Right renal cortex interstitium (tissue), 3 donors: ENCODE measurements at regions not wholly inside any gene's neighbourhood (a gene's known extent, or its start where the extent isn't known, plus 50 kb on each side); places are given as distances from the start of the nearest gene placed in this dataset.

Experiments used
- DNase-seq, 3 donors: peaks; one replicate each; pipeline ENCODE4 v3.0.0-alpha.2; 2013; ENCODE audit warnings: low read depth in 3 of 3, low spot score in 2 of 3

DNA sequence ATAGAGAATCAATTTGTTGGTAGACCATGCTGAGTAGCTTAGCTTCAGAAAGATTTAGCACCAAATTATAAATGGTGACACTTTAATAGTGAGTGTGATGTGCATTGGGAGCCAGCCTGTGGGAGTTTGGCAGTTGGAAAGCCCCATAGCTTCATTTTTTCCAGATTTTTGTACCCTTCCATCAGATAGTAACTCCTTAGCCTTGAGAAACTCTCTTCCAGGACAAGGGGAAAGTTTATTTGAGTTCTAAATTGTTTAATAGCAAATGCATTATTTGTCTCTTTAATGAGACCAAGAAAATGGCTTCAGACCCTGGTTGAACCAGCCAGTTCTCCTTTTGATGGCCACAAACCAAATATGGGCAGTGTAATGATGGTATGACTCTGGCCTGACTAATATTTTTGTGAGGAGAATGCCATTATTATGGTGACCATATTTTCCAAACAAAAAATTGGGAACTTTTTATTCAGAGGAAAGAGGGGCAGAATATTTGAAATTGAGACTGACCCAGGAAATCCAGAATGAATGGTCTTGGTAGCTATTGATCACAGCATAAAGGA, 49.8 kb downstream of the PLCE1 start:
- no peak for DNase-seq

DNA sequence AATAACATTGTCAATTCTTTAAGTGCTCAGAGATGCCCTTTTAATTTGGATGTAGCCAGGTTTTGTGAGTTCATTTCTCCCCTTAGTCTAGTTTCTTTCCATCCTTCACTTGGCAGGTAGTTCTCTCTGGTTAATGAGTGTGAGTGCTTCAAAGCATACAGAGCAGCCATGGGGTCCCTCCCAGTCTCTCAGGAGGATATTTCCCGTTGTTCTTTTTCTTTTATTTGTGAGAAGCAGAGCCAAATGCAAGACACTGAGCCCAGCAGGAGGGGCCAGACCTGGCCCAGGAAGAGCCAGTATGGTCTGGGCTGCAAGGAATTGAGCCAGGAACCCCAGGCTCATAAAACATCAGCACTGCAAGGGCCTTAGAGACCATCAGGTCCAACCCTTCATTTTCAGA, 52.4 kb downstream of the PLCE1 start:
- DNase-seq: no peak

DNA sequence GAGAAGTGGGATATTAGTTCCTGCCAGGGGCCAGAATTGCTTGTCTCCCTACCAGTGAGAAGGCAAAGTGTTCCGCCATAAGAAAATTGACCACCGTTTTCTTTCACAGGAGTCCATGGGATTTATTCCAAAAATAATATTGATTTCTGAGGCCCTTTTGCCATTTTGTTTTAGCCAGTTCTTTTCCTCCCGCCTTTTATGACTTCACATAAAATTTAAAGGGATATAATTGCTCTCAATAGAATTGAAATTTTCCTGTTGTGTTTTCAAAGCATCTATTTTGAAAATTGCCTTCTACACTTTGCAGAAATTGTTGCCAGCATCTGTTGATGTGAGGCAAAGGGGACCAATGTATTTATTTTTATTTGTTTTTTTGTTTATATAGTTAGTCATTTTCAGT, 53.6 kb downstream of the PLCE1 start:
- no peak for DNase-seq

DNA sequence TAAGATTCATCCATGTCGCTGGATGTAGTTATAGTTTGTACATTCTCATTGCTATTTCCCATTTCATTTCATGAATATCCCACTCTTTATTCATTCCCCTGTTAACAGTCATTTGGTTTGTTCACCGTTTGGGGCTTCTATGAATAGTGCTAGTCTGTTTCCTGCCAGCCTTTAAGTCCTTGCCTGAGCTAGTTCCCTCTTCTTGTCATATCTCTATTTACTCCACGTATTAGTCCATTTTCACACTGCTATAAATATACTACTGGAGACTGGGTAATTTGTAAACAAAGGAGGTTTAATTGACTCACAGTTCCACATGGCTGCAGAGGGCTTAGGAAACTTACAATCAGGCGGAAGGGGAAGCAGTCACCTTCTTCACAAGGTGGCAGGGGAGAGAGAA, 56.2 kb downstream of the PLCE1 start:
- DNase-seq: no peak

DNA sequence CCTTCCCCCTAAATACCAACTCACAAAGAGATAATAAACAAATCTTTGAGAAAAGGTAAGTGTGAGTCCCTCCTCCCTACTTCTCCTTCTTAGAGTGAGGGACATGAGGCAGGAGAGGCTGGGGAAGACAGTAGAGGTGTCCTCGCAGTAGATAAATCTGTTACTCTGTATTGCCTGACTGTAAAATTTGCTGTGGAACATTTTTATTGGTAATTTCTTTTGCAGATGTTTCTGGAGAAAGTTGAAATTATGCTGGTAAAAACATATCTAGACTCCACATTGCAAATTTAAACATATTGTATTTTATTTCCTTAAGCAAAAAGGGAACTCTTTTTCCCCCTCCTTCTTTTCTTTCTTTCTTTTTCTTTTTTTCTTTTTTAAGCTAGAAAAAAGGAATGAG, 58.5 kb downstream of the PLCE1 start:
- no peak for DNase-seq

DNA sequence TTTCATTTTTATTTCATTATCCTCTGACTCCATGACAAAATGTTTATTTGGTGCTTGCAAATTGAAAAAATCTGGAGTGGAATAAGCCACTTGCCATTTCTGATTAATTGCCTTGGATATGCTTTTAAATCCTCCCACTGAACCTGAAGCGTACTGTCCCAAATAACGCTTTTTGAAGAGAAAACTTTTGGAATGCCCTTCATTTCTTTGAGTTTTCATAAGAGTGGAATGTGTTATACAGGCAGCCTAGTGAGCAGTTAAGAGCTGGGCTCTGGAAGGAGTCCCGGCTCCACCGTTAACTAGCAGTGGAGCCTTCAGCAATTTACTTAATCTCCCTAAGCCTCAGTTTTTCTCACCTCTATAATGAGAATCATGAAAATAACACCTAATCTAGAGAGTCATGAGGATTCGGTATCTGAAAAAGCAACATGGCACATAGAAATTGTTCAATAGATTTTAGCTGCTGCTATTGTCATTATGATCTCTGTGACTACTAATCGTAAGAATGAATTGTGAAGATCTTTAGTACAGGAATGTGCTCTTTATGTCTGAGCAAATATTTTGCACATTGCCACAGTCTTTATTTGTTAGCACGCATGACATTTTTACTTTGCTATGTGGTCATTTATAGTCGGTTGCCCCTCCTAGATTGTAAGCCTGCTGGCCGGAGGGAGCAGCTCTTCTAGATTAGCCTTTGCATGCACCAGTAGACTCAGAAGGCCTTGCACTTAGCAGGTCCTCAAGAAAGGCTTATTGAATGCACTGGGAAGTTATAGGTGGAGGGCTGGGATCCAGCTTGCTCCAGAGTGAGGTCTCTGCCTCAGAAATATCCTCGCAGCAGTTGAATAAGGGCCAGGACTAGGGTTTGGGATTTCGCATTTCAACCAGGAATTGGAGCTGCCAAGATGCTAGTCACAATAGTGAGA, 59.4 kb downstream of the PLCE1 start:
- DNase-seq: no peak

DNA sequence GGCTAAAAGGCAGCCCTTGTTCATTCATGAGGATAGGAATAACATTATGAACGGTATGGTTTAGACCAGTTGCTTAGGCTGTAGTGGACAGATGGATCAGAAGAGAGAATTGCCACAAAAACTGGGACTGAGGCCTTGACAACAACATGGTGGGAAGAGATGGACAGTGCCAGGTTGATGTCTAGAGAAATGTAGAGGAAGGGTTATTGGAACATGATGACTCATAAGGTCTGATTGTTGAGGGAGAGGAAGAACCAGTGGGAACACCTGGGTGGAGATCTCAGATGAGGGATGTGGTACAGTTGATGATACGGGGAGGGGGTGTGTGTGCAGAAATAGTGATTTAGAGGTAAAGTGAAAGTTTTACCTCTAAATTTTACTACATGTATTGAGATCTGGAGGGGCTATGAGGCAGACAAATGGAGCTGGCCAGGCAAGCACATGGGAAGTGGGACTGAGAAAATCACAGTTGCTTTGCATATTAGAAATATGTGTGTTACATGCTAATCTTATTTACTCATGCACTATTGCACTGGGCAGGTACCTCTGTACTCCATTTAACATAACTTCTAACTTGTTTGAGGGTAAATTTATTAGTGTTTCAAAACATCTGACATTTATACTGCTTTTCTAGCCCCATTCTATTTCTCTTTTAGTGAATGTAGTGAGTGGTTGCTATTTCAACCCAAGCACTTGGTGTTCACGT, 65.6 kb downstream of the PLCE1 start:
- no peak for DNase-seq

DNA sequence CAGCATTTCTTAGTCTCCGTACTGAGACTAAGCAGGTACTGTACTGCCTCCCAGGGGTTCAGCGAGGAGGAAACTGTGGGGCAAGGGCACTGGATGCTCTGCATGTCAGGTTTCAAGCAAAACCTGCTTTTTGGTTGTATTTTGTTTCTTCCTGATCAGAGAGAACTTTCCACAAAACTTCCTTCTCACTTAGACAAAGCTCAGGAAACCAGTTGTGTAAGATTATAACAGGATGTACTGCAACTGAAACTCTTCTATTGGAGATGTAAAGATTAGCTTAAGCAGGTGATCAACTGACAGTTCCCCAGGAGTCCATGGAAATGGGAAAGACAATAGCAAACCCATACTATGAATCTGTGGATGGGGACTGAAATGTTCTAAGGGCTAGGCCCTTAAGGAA, 67.3 kb downstream of the PLCE1 start:
- no peak for DNase-seq

DNA sequence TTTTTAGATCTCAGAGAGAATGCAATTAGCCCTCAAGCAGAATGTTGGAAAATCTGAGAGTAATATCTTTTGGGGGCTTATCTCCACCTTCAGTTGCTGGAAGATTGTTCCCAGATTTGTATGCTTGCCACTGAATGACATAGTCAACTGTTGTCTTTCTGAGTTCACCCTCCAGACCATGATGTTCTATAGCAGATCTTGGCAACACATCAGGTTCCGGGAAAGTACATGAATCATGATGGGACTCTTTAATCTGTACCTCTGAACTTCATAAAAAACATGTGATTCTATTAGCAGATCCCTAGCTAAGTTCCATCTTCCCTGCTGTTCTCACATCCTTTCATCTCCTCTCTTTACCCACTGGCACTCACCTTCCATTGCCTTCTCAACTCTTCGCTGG, 68.9 kb downstream of the PLCE1 start:
- DNase-seq: no peak

DNA sequence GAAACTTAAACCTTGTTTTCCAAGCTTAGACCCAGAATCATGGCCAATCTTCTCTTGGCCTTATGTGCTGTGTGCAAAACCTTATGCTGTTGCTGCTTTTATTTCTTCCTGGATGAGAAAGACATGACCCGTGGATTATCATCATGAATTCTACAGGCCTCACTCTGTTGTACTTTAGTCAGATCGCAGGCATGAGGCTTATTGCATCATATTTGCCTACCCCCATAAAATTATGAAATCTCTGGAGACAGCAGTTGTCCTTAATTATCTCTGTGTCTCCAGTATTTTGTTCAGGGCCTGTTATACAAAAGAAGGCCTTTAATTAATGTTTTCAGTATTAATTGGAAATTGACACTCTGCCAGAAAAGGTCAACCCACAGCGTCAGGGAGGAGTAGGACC, 71.6 kb downstream of the PLCE1 start:
- DNase-seq: no peak

DNA sequence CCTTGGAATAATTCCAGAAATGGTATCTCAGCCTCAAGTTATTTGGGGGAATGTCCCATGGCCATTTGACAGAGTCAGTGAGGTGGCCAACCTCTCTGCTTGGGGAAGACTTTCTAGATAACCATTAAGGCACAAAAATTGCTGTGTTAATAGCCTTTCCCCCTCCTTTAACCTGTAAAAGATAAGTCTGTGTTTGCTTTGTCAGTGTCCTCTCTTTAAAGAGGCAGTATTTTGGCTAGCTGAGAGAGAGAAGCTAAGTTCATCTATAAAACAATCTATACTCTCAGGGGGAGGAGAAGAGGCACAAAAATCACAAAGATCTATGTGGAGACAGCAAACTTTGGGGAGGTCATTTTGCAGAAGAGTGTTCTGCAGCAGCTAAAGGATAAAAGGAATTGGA, 72.1 kb downstream of the PLCE1 start:
- DNase-seq: no peak

DNA sequence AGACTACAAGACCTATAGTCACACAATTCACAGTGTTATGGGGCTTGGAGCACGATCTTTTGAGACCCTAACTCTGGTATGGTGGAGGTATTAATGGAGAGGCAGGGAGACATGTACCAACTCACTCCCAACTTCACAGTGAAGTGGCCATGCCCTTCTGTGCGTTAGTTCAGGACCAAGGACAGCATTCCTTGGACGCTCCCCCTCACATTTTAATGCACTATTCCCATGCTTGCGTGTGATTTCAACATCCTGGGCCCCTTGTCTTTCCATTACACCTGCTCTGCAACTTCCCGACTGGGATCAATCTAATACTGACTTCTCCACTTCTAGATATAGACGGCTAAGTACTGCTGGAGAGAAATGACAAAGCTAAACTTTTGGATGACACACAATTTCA, 72.7 kb downstream of the PLCE1 start:
- peak in 2 of 3 donors; percentile 29 to 65 for DNase-seq

DNA sequence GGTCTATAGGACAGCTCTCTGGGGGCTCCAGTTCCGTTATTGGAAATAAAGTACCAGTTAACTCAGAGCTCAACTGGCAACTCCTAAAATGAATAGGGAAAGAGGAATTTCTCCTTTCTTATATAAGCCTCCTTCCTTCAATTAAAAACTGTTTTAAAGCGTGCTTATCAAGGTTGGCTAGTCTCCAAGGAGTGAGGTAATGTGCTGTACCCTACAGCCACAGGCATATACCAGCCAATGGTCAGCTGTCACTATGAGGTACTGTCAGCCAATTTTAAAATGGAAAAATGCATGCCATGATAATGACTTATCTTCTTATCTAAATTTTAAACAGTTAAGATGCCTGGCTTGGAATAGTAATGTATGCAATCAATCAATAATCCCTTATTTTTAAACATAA, 76.2 kb downstream of the PLCE1 start:
- no peak for DNase-seq

DNA sequence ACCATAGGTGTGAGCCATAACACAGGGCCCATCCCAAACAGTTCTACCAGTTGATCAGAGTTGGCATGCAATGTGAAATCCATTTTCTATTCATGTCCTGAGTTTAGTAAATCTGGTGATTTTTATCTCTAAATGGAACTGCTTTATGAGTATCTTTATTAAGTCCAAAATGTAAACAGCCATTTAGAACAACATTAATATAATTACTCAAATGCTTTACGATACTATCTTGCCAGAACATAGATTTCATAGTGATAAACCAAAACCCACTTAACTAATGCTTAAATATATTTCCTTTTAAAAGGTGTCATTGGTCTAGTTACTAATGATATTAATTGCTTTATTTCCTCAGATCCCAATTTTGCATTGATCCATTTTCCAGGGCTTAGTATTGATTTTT, 80.7 kb downstream of the PLCE1 start:
- no peak for DNase-seq

DNA sequence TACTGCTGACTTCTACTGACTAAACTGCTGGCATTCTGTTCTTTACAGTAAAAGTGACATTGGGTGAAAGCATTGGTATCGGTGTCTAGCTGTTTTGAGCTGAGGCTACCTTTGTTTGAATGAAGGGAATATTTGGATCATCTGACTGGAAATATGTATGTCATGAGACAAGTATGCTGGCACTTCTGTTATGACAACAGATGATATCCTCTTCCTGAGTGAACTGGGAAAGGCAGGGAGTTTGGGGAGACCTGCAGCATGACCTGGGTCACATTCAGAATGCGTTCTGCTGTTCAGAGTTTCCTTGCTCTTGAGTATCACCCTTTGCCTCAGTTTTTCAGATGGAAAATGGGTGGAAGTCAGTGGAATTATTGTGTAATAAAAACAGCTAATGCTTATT, 81.8 kb downstream of the PLCE1 start:
- DNase-seq: no peak

DNA sequence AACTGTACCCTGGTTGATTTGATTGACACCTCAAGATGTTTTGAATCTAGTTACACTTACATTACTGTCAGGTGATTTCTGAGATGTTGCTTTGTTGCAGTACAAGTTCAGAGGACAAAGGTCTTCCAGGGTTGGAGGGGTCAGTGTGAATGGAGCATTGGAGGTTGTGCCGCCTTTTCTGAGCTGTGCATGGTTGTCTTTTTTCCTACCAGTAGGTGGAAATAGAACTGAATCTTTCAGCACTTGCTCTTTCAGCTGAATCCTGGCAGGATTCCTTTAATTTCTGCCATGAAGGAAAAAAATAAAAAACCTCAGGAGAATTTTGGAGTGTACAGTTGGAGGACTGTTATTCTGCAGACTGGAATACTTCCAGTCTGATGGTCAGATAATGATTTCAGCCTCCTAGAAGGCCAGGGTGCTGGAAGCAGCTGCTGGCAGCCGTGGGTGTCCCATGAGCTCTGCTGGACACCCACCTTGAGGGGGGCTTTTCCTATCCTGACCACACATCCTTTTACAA, 82.7 kb downstream of the PLCE1 start:
- peak in 1 of 3 donors; percentile 19 for DNase-seq

DNA sequence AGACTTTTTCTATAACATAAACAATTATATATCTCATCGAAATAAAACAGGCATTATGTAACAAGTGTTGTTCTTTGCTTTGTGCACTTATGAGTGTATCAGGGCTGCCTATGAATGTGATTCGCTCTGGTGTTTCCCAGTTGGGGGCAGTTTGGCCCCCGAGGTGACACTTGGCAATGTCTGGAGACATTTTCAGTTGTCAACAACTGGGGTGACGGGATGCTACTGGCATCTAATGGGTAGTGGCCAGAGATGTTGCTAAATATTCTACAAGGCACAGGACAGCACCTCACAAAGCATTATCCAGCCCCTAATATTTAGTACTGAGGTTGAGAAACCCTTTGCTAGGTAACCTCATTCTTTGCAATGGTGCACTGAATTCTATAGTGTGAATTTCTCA, 83.3 kb downstream of the PLCE1 start:
- DNase-seq: no peak

DNA sequence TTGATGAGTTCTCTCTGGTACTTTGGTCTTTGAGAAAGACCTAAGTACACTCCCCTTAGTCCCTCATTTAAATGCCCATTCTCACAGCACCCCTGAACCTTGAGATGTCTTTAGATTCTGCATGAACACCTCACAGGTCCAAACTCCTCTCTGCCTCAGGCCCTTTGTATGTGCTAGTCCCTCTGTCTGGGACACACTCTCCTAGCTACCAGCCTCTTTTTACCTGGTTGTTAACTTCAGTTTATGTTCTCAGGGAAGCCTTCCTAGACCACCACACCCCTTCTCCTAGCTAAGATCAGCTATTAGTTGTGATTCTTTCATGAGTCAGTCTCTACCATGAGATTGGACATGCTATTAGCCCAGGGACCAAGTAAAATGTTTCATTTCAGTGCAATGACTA, 86.4 kb downstream of the PLCE1 start:
- no peak for DNase-seq

DNA sequence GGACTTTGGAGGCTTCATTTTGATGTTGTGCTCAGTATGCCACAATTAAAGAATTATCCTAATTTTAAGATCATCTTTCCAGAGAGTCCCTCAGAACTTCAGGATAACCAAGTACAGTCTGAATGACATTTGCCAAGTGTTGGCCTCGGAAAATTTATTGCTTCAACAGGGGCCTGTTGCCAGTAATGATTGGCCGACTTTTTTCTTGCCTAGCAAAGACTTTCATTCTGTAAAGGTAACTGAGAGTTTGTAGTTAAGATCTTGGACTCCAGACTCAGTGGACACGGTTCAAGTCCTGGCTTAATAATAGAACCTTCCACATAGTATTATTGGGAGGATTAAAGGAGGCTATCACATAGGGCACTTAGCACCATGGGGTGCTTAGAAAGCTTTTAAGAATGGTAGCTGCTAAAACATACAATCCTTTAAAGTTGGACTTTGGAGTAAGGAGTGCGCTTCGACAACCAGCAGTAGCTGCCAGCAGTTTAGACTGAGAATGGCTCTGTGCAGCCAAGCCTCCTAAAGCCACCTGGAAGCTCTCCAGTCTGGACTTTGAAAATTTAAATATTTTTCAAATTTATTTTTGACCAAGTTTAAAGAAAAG, 90.0 kb downstream of the PLCE1 start:
- no peak for DNase-seq

DNA sequence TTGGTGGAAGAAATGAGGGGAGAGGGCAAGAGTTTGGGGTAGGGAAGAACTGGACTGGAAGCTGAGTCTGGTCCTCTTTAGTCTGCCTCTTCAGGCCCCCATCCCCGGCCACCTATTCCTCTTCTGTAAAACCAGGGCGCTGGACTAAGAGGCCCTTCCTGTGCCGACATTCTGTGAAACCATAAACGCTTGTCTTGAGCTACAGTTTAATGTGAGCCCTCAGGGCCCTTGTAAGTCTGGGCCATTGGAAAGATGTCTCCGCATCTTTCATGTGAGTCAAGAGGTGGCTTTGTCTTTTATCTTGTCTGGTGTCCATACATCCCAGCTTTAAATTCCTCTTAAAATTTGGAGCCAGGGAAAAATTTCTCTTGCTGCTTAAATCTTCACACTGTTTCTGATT, 90.6 kb downstream of the PLCE1 start:
- no peak for DNase-seq

DNA sequence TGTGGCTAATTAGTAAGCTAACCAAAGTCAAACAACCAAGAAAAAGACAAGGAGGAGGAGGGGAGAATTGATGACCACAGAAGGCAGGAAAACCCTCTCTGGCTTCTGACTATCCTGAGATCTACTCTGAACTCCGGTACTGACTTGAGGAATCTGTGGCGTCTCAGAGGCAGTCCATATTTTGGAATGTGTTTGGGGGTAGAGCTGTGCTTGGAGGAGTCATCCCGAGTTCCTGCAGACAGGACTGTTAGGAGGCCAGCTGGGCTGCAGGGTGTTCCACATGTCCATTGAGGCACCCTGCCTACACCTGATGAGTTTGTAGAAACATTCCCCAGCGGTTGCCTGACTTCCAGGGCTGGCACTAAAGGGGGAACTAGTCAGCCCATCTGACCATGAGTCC, 91.6 kb downstream of the PLCE1 start:
- DNase-seq: no peak
